Right kidney (tissue), 1 donor: ENCODE measurements at regions not wholly inside any gene's neighbourhood (a gene's known extent, or its start where the extent isn't known, plus 50 kb on each side); places are given as distances from the start of the nearest gene placed in this dataset.

Experiments
- DNase-seq: peaks from one replicate; pipeline ENCODE4 v3.0.0-alpha.2; 2016

GRCh38 chr18:42404151-42404550, 449.1 kb downstream of the PIK3C3 start:
- DNase-seq = no peak

GRCh38 chr18:42409005-42409404, 454.0 kb downstream of the PIK3C3 start:
- no peak for DNase-seq

- no peak for DNase-seq
These were observed 457.2 kb downstream of the PIK3C3 start for GRCh38 chr18:42412281-42412680.

GRCh38 chr18:42412896-42413295, 457.9 kb downstream of the PIK3C3 start:
- no peak for DNase-seq

- no peak for DNase-seq
These were observed 458.8 kb downstream of the PIK3C3 start for GRCh38 chr18:42413870-42414269.

GRCh38 chr18:42414756-42415454, 459.9 kb downstream of the PIK3C3 start:
- DNase-seq = no peak

- no peak for DNase-seq
These were observed 462.2 kb downstream of the PIK3C3 start for GRCh38 chr18:42417189-42417588.

GRCh38 chr18:42418121-42418520, 463.1 kb downstream of the PIK3C3 start:
- DNase-seq = no peak

GRCh38 chr18:42425025-42425424, 470.0 kb downstream of the PIK3C3 start:
- DNase-seq = no peak

- no peak for DNase-seq
These were observed 471.5 kb downstream of the PIK3C3 start for GRCh38 chr18:42426496-42427015.

- DNase-seq = no peak
These were observed 474.2 kb downstream of the PIK3C3 start for GRCh38 chr18:42429196-42429595.

- DNase-seq = no peak
These were observed 481.3 kb downstream of the PIK3C3 start for GRCh38 chr18:42436222-42436765.

- no peak for DNase-seq
These were observed 482.0 kb downstream of the PIK3C3 start for GRCh38 chr18:42437001-42437400.

GRCh38 chr18:42437646-42438045, 482.6 kb downstream of the PIK3C3 start:
- no peak for DNase-seq

GRCh38 chr18:42442656-42443055, 487.6 kb downstream of the PIK3C3 start:
- no peak for DNase-seq

GRCh38 chr18:42444349-42444748, 489.3 kb downstream of the PIK3C3 start:
- DNase-seq = no peak

- no peak for DNase-seq
These were observed 490.3 kb downstream of the PIK3C3 start for GRCh38 chr18:42445359-42445758.

- DNase-seq = no peak
These were observed 491.2 kb downstream of the PIK3C3 start for GRCh38 chr18:42446195-42446594.

- DNase-seq = no peak
These were observed 492.7 kb downstream of the PIK3C3 start for GRCh38 chr18:42447688-42448087.

- DNase-seq = no peak
These were observed 503.2 kb downstream of the PIK3C3 start for GRCh38 chr18:42458226-42458625.

GRCh38 chr18:42459873-42460272, 504.8 kb downstream of the PIK3C3 start:
- no peak for DNase-seq

GRCh38 chr18:42471885-42472284, 516.9 kb downstream of the PIK3C3 start:
- DNase-seq = no peak

GRCh38 chr18:42473611-42474010, 518.6 kb downstream of the PIK3C3 start:
- DNase-seq = no peak

GRCh38 chr18:42474577-42474976, 519.5 kb downstream of the PIK3C3 start:
- DNase-seq = no peak
